ENCODE measurements at regions not wholly inside any gene's neighbourhood (a gene's known extent, or its start where the extent isn't known, plus 50 kb on each side); places are given as distances from the start of the nearest gene placed in this dataset.
"Not testable (repeated sequence)": the region's sequence is repeated elsewhere in the genome, so short reads cannot be mapped to it uniquely, and the experiment has no call there.

DNA sequence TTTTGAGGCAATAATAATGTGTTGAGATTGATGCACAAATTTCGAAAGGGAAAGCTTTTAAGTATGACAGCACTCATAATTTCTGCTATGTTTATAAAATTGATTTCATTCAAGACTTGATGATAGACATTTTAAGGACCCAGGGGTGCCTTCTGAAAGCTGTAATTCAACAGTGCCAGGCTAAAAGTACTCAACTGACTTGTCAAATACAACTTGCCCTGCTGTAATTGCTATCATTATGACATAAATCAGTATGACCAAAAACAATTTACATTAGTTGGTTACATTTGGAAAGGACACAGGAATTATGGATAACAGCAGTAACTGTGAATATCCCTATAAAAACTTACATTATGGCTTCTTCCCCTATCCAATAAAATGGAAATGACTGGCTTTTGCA is 178.9 kb downstream of the MMUT start:
- no peak for DNase-seq (ENCODE audit: low read depth in 2 of 3, low spot score in 2 of 3)

GRCh38 chr6:49274809-49275769 is 188.0 kb downstream of the MMUT start:
- not testable (repeated sequence) for DNase-seq (ENCODE audit: low read depth in 2 of 3, low spot score in 2 of 3)

DNA sequence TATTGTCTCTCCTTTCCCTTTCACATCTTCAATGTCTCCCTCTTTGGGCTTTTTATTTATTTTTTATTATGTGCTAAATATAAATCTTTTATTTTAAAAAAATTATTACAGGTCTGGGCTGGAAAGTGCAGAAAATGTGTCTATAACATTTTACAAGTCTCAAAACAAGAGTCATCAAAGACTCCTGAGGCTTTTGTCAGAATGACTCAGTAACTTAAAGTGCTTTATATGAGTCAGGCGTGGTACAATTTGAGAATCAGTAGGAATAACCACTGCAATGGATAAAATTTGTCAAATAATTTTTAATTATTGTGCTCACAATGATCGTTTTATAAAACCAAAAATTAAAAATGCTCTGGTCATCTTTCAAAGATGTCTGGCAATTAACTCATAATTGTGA is 193.9 kb downstream of the MMUT start:
- no peak for DNase-seq (ENCODE audit: low read depth in 2 of 3, low spot score in 2 of 3)

- DNase-seq (ENCODE audit: low read depth in 2 of 3, low spot score in 2 of 3) = no peak
Measured at GRCh38 chr6:49264909-49265308, 198.1 kb downstream of the MMUT start.

DNA sequence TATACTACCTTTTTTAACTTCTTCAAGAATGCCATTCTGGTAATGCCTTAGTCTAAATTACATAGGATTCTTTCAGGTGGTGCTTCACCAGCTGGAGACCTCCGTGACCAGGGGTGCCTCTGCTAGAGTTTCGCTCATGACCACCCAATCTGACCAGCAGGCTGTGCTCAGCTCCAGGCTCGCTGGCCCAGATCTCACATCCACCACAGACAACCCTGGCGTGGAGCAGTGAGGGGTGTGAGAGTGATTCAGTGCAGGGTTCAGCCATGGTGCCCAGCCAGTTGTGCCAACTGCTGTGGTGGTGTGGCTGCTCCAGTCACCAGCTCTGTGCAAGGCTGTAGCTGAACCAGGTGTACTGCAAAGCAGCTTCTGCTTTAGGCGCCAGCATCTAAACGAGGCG is 198.6 kb downstream of the MMUT start:
- no peak for DNase-seq (ENCODE audit: low read depth in 2 of 3, low spot score in 2 of 3)

DNA sequence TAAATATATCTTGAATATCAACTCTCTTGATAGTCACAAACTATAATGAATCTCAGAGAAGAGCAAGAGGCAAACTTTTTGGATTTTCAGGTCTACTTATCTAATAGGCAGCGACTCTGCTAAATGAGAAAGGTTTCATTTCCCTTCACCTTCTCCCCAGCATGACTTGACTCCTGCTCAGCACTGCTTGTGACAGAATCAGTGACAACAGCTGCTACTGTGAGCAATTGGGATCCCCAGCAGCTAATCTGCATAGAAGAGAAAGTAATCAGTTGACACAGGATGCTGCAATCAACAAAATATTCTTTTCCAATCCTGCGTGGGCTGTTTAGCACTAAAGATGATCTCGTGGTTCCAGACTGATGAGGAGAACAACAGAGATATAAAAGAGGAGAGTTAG is 205.5 kb downstream of the MMUT start:
- no peak for DNase-seq (ENCODE audit: low read depth in 2 of 3, low spot score in 2 of 3)

DNA sequence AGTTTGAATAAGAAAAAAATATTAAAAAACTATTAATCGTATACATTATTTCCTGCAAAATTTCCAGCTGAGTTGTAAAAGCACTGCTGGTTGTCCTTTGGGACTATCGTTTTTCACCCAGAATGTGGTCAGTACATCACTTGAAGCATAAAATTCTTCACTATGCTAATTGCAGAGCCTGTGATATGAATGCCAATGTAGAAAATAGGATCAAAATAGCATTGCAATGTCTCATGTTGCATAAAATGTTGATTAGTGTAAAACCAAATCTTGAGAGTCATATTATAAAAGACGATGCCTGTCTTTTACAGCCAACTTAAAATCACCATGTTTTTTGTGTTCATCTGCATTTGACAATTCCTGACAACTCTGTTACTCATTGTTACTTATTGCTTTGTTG is 207.7 kb downstream of the MMUT start:
- DNase-seq (ENCODE audit: low read depth in 2 of 3, low spot score in 2 of 3) = no peak

DNA sequence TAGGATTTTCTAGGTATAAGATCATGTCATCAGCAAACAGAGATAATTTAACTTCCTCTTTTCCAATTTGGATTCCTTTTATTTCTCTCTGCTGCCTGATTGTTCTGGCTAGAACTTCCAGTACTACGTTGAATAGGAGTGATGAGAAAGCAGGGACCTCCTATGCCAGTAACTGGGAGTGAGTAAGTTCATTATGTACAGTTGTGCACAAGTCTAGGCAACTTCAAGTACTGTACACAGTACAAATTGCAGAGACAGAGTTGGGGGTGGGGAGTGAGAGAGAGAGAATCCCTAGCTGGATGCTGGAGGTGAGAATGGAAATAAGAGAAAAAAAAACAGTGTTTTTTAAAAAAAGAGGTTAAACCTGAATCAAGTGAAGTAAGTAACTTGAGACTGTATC is 210.2 kb downstream of the MMUT start:
- DNase-seq (ENCODE audit: low read depth in 2 of 3, low spot score in 2 of 3) = no peak

GRCh38 chr6:49233483-49233882 is 229.6 kb downstream of the MMUT start:
- no peak for DNase-seq (ENCODE audit: low read depth in 2 of 3, low spot score in 2 of 3)

DNA sequence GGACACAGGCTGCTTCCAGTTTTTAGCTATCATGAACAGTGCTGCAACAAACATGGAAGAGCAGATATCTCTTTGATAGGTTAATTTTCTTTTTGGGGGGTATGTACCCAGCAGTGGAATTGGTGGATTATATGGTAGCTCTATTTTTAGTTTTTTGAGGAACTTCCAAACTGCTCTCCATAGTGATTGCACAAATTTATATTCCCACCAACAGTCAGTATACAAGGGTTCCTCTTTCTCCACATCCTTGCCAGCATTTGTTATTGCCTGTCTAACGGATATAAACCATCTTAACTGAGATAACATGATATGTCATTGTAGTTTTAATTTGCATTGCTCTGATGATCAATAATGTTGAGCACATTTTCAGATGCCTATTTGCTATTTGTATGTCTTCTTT is 237.6 kb downstream of the MMUT start:
- no peak for DNase-seq (ENCODE audit: low read depth in 2 of 3, low spot score in 2 of 3)

DNA sequence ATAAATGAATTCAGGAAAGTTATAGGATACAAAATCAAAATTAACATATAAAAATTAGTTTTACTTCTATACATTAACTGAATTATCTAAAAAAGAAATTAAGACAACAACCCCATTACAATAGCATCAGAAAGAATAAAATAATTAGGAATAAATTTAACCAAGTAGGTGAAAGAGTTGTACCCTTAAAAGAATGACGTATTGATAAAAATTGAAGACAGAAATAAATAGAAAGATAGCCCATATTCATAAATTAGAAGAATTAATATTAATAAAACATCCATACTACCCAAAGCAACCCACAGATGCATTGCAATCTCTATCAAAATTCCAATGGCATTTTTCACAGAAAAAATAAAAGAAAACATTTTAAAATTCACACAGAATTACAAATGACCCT is 242.8 kb downstream of the MMUT start:
- DNase-seq (ENCODE audit: low read depth in 2 of 3, low spot score in 2 of 3) = no peak

GRCh38 chr6:49205526-49205925 is 257.5 kb downstream of the MMUT start:
- no peak for DNase-seq (ENCODE audit: low read depth in 2 of 3, low spot score in 2 of 3)

DNA sequence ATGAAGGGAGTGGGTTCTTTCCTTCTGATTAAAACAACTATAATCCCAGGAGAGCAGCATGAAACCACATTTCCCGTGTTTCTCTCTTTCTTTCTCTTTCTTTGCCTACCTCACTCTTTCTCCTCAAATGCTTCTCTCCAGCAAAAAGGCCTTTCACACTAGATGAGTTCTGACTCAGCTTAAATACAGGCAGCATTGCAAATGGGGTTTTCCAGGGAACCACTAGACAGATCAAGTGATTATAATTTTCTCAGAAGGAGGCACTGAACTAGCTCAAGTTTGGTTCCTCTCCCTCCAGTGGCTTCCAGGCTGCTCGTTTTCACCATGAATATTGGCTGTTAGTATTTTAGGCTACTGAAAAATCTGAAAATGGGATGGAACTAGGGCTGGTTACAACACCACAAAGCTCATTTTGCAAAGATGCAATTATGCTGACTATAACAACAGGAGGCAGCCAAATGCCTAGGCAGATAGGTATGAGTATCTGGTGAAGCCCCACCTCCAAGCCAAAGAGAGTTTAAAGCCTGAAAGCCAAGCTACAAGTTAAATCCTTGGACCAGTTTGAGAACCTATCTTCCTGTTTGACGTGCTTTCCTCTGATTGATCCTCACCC is 260.0 kb downstream of the MMUT start:
- no peak for DNase-seq (ENCODE audit: low read depth in 2 of 3, low spot score in 2 of 3)

DNA sequence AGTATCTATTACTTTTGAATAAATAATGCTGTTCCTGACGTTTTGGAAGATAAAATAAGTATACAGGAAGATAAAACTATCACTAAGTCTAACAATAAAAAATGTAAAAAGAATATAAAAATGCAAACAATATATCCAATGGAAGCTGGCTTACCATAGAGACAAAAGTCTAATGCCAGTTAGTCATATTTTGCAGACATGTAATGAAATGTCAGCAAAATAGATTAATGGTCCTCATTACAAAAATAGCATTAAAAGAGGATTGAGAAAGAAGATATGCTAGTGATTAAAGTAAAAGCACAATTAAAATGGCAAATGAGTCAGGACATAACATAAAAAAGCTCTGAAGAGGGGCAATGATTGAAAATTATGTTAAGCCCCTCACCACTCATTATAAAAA is 265.0 kb downstream of the MMUT start:
- DNase-seq (ENCODE audit: low read depth in 2 of 3, low spot score in 2 of 3) = no peak

DNA sequence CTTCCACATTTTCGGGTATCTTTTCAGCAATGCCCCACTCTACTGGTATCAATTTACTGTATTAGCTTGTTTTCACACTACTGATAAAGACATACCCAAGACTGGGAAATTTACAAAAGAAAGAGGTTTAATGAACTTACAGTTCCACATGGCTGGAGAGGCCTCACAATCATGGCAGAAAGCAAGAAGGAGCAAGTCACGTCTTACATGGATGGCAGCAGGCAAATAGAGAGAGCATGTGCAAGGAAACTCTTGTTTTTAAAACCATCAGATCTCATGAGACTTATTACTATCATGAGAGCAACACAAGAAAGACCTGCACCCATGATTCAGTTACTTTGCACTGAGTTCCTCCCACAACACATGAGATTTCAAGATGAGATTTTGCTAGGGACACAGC is 300.7 kb downstream of the MMUT start:
- DNase-seq (ENCODE audit: low read depth in 2 of 3, low spot score in 2 of 3) = not testable (repeated sequence)

DNA sequence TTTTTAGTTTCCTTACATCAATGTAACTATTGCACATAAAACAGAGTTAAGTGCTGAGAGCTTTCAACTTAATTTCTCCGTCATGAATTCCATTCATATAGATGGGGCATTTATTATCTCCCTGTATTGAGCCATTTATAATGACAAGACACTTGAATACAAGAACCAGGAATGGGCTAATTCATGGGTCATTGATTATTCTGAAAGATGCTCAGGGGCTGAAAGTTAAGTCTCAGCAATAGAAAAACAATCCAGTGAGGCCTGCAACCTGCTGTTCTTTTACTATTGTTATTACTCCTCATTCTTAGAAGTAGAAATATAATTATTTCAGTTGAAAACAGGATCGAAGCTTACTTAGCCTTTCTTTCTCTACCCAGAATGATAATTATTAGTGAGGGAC is 307.7 kb downstream of the MMUT start:
- no peak for DNase-seq (ENCODE audit: low read depth in 2 of 3, low spot score in 2 of 3)

- DNase-seq (ENCODE audit: low read depth in 2 of 3, low spot score in 2 of 3) = no peak
Measured at GRCh38 chr6:49151957-49152356, 311.1 kb downstream of the MMUT start.

- no peak for DNase-seq (ENCODE audit: low read depth in 2 of 3, low spot score in 2 of 3)
Measured at GRCh38 chr6:49151461-49151860, 311.6 kb downstream of the MMUT start.

- DNase-seq (ENCODE audit: low read depth in 2 of 3, low spot score in 2 of 3) = no peak
Measured at GRCh38 chr6:49151033-49151432, 312.0 kb downstream of the MMUT start.

DNA sequence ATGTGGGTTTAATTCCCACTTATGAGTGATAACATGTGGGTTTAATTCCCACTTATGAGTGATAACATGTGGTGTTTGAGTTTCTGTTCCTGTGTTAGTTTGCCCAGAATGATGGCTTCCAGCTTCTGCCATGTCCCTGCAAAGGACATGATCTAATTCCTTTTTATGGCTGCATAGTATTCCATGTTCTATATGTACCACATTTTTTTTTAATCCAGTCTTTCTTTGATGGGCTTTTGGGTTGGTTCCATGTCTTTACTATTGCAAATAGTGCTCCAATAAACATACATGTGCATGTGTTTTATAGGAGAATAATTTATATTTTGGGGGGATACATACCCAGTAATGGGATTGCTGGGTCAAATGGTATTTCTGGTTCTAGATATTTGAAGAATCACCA is 317.8 kb downstream of the MMUT start:
- DNase-seq (ENCODE audit: low read depth in 2 of 3, low spot score in 2 of 3) = no peak

DNA sequence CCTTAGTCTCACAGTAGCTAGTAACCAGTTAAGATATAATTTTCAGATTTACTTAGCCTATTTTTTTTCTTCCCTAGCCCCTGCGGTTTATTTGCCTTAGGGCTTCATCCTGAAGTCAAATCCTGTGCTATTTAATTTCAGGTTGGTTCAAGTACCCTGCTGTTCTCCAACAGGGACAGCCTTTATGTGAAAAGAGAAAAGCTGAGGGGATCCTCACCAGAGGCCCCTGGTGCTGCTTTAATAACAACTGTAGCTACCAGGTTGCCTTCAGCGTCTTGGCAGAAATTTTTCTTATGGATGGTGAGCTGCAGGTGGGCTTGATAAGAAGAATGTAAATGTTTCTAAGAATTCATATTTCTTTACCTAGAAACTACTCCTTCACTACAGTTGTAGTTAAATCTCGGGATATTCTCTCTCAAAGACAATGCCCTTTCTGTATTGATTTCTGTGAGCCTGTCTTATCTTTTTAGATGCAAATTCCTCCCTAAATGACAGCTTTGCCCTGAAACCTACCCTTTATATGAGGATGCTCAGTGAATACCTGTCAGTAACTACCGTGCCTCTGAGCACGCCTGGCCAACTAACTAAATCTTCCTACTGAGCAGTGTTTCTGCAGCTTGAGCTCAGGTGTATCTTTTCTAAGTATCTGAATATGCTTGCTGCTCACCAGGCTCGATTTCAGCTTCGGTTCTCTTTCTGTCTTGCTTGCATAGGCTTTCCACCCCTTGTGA is 320.5 kb downstream of the MMUT start:
- no peak for DNase-seq (ENCODE audit: low read depth in 2 of 3, low spot score in 2 of 3)

DNA sequence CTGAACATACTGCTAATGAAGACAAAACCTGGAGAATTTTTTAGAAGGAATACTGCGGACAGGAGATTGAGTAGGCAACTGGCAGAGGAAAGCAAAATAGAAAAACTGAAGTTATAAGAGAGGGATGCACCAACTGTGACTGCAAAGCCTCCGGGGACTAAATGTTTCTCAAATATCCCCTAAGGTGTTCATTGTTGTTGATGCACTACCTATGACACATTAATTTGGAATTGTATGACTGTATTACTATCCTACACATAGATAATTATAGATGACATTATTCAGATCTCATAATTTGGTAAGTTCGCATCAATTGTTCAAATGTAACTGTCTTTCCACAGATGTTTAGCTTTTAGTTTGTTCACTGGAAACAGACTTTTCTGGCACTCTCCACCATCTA is 341.1 kb downstream of the MMUT start:
- no peak for DNase-seq (ENCODE audit: low read depth in 2 of 3, low spot score in 2 of 3)

Data from hematopoietic multipotent progenitor cell (in vitro differentiated cells).